NB4 (cell line): ENCODE measurements at regions not wholly inside any gene's neighbourhood (a gene's known extent, or its start where the extent isn't known, plus 50 kb on each side); places are given as distances from the start of the nearest gene placed in this dataset.

ENCODE experiments used
- MAX ChIP-seq: IDR thresholded peaks from 2 replicates; pipeline ENCODE4 v1.6.1; 2011; ENCODE audit warnings: low read depth, low read length
- MYC ChIP-seq: IDR thresholded peaks from 2 replicates; pipeline ENCODE4 v1.6.1; 2011; ENCODE audit warnings: low read depth, low read length
- POLR2A ChIP-seq: IDR thresholded peaks from 2 replicates; pipeline ENCODE4 v1.6.1; 2011; ENCODE audit warnings: mild to moderate bottlenecking; ENCODE audit not compliant: insufficient read length; ENCODE audit errors: extremely low read depth
- TF ChIP-seq, protein P1 (sequence below): IDR thresholded peaks from one replicate; pipeline ENCODE4 v1.5.1; 2012; ENCODE audit warnings: low read depth, low read length

- TF ChIP-seq POLR2A (no peak), MYC (no peak), MAX (no peak)
- TF ChIP-seq, protein P1, sequence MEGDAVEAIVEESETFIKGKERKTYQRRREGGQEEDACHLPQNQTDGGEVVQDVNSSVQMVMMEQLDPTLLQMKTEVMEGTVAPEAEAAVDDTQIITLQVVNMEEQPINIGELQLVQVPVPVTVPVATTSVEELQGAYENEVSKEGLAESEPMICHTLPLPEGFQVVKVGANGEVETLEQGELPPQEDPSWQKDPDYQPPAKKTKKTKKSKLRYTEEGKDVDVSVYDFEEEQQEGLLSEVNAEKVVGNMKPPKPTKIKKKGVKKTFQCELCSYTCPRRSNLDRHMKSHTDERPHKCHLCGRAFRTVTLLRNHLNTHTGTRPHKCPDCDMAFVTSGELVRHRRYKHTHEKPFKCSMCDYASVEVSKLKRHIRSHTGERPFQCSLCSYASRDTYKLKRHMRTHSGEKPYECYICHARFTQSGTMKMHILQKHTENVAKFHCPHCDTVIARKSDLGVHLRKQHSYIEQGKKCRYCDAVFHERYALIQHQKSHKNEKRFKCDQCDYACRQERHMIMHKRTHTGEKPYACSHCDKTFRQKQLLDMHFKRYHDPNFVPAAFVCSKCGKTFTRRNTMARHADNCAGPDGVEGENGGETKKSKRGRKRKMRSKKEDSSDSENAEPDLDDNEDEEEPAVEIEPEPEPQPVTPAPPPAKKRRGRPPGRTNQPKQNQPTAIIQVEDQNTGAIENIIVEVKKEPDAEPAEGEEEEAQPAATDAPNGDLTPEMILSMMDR: no peak
Measured at GRCh38 chr7:355568-355967, 65.6 kb downstream of the FOXL3 start.
